ENCODE measurements at regions not wholly inside any gene's neighbourhood (a gene's known extent, or its start where the extent isn't known, plus 50 kb on each side); places are given as distances from the start of the nearest gene placed in this dataset.

DNA sequence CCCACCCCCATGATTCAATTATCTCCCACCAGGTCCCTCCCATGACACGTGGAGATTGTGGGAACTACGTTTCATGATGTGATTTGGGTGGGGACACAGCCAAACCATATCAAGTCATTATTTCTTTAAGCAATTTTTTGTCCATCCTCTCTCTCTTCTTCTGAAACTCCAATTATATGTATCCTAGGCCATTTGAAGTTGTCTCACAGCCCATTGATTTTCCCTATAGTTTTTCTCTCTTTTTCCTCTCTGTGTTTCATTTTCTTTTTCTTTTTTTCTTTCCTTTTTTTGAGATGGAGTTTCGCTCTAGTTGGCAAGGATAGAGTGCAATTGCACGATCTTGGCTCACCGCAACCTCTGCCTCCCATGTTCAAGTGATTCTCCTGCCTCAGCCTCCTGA lies 101.9 kb upstream of the CXCL14 start:
- Histone ChIP-seq H3K27me3 (ENCODE audit: control insufficient read depth in 4 of 4, insufficient read depth in 4 of 4, low read length in 3 of 4) (peaks cover 0 to 4% (median under 1%) of the 10 kb centered on the region in 4 donors), H3K4me3 (ENCODE audit: low read depth in 1 of 3, low read length in 3 of 3) (no peak overlapping the region), H3K9me3 (ENCODE audit: control insufficient read depth in 4 of 4, low read length in 3 of 4) (peaks cover 0 to 15% (median 6%) of the 10 kb centered on the region in 4 donors), H3K36me3 (ENCODE audit: control insufficient read depth in 4 of 4, insufficient read depth in 3 of 4, low read depth in 1 of 4, low read length in 3 of 4) (no peaks in the 10 kb centered on the region), H3K4me1 (ENCODE audit: control insufficient read depth in 4 of 4, insufficient read depth in 4 of 4, low read length in 3 of 4) (no peaks in the 10 kb centered on the region), H3K9ac (ENCODE audit: low read depth in 1 of 2, low read length in 2 of 2) (no peak overlapping the region), H3K27ac (ENCODE audit: low read depth in 1 of 2, low read length in 2 of 2) (no peak overlapping the region)
- TF ChIP-seq RXRA (IDR thresholded peaks at IDR 0.05) = no peak
- no peak for TF ChIP-seq RAD21 (IDR thresholded peaks at IDR 0.05)
- no peak for TF ChIP-seq NR2F2 (IDR thresholded peaks at IDR 0.05)
- no peak for TF ChIP-seq FOXA1 (IDR thresholded peaks at IDR 0.05)
- no peak for TF ChIP-seq FOXA2 (IDR thresholded peaks at IDR 0.05)
- TF ChIP-seq, protein P1, sequence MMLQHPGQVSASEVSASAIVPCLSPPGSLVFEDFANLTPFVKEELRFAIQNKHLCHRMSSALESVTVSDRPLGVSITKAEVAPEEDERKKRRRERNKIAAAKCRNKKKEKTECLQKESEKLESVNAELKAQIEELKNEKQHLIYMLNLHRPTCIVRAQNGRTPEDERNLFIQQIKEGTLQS (IDR thresholded peaks at IDR 0.05) = no peak
- TF ChIP-seq, protein P2, sequence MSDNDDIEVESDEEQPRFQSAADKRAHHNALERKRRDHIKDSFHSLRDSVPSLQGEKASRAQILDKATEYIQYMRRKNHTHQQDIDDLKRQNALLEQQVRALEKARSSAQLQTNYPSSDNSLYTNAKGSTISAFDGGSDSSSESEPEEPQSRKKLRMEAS (IDR thresholded peaks at IDR 0.05) = no peak
- no peak for TF ChIP-seq YY1 (IDR thresholded peaks at IDR 0.05)
- TF ChIP-seq TAF1 (conservative IDR thresholded peaks at IDR 0.05) = no peak
- TF ChIP-seq GABPA (IDR thresholded peaks at IDR 0.05 in 1 of 2, conservative IDR thresholded peaks at IDR 0.05 in 1 of 2) = no peak
- no peak for TF ChIP-seq JUND (IDR thresholded peaks at IDR 0.05)
- TF ChIP-seq, protein P3, sequence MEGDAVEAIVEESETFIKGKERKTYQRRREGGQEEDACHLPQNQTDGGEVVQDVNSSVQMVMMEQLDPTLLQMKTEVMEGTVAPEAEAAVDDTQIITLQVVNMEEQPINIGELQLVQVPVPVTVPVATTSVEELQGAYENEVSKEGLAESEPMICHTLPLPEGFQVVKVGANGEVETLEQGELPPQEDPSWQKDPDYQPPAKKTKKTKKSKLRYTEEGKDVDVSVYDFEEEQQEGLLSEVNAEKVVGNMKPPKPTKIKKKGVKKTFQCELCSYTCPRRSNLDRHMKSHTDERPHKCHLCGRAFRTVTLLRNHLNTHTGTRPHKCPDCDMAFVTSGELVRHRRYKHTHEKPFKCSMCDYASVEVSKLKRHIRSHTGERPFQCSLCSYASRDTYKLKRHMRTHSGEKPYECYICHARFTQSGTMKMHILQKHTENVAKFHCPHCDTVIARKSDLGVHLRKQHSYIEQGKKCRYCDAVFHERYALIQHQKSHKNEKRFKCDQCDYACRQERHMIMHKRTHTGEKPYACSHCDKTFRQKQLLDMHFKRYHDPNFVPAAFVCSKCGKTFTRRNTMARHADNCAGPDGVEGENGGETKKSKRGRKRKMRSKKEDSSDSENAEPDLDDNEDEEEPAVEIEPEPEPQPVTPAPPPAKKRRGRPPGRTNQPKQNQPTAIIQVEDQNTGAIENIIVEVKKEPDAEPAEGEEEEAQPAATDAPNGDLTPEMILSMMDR (IDR thresholded peaks at IDR 0.05; ENCODE audit: low read depth, low read length, missing input control) = no peak
- no peak for TF ChIP-seq HNF4G (IDR thresholded peaks at IDR 0.05)
- no peak for TF ChIP-seq EGR1 (IDR thresholded peaks at IDR 0.05; ENCODE audit: low read depth in 2 of 2)
- DNase-seq (ENCODE audit: low spot score) = no peak
- 86% methylated on average over 5 of the region's 5 CpGs for WGBS

DNA sequence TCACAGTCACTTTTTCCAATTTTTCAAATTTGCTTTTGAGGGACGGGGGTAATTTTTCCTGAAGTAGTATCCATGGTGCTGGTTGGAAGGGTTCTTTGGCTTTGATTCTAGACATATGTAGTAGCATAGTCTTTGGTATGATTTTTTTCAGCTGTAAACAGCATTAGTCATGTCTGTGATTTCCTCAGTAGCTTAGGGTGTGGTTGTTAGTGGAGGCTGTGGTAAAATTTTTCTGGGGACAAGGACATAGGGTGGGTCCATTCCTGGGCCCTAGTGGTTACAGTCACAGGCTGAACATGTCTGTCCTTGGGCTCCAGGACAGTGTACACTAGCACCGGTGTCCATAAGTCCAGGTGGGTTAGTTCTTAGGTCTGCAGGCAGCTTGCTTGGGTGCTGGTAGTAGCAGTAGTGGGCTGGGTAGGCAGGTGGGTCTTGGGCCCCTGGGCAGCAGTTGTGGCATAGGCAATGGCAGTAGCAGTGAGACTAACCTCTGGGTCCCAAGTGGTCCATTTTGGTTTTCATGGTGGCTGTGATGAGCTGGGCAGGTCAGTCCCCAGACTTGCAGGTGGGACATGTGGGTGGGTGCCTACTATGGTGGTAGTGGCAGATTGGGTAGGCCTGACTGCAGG lies 100.0 kb upstream of the CXCL14 start:
- H3K4me1 ChIP-seq (ENCODE audit: control insufficient read depth in 4 of 4, insufficient read depth in 4 of 4, low read length in 3 of 4) = no peaks in the 10 kb centered on the region

More for the DNA sequence above, 100.0 kb upstream of the CXCL14 start:
- H3K9me3 ChIP-seq (ENCODE audit: control insufficient read depth in 4 of 4, low read length in 3 of 4) = peaks cover 0 to 15% (median 6%) of the 10 kb centered on the region in 4 donors
- H3K9ac ChIP-seq (ENCODE audit: low read depth in 1 of 2, low read length in 2 of 2) = no peak overlapping the region
- H3K4me3 ChIP-seq (ENCODE audit: low read depth in 1 of 3, low read length in 3 of 3) = no peak overlapping the region
- no peak overlapping the region for H3K27ac ChIP-seq (ENCODE audit: low read depth in 1 of 2, low read length in 2 of 2)
- TF ChIP-seq, protein P3 (IDR thresholded peaks at IDR 0.05; ENCODE audit: low read depth, low read length, missing input control) = no peak
- TF ChIP-seq JUND (IDR thresholded peaks at IDR 0.05) (no peak), NR2F2 (IDR thresholded peaks at IDR 0.05) (no peak), EGR1 (IDR thresholded peaks at IDR 0.05; ENCODE audit: low read depth in 2 of 2) (no peak), RXRA (IDR thresholded peaks at IDR 0.05) (no peak), FOXA2 (IDR thresholded peaks at IDR 0.05) (no peak), HNF4A (conservative IDR thresholded peaks at IDR 0.05) (no peak), GABPA (IDR thresholded peaks at IDR 0.05 in 1 of 2, conservative IDR thresholded peaks at IDR 0.05 in 1 of 2) (no peak), TAF1 (conservative IDR thresholded peaks at IDR 0.05) (no peak), FOXA1 (IDR thresholded peaks at IDR 0.05) (no peak), YY1 (IDR thresholded peaks at IDR 0.05) (no peak), HNF4G (IDR thresholded peaks at IDR 0.05) (no peak), RAD21 (IDR thresholded peaks at IDR 0.05) (no peak), SP1 (IDR thresholded peaks at IDR 0.05) (no peak)
- TF ChIP-seq, protein P1 (IDR thresholded peaks at IDR 0.05) = no peak
- TF ChIP-seq, protein P4, sequence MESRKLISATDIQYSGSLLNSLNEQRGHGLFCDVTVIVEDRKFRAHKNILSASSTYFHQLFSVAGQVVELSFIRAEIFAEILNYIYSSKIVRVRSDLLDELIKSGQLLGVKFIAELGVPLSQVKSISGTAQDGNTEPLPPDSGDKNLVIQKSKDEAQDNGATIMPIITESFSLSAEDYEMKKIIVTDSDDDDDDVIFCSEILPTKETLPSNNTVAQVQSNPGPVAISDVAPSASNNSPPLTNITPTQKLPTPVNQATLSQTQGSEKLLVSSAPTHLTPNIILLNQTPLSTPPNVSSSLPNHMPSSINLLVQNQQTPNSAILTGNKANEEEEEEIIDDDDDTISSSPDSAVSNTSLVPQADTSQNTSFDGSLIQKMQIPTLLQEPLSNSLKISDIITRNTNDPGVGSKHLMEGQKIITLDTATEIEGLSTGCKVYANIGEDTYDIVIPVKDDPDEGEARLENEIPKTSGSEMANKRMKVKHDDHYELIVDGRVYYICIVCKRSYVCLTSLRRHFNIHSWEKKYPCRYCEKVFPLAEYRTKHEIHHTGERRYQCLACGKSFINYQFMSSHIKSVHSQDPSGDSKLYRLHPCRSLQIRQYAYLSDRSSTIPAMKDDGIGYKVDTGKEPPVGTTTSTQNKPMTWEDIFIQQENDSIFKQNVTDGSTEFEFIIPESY (IDR thresholded peaks at IDR 0.05) = no peak
- TF ChIP-seq, protein P5, sequence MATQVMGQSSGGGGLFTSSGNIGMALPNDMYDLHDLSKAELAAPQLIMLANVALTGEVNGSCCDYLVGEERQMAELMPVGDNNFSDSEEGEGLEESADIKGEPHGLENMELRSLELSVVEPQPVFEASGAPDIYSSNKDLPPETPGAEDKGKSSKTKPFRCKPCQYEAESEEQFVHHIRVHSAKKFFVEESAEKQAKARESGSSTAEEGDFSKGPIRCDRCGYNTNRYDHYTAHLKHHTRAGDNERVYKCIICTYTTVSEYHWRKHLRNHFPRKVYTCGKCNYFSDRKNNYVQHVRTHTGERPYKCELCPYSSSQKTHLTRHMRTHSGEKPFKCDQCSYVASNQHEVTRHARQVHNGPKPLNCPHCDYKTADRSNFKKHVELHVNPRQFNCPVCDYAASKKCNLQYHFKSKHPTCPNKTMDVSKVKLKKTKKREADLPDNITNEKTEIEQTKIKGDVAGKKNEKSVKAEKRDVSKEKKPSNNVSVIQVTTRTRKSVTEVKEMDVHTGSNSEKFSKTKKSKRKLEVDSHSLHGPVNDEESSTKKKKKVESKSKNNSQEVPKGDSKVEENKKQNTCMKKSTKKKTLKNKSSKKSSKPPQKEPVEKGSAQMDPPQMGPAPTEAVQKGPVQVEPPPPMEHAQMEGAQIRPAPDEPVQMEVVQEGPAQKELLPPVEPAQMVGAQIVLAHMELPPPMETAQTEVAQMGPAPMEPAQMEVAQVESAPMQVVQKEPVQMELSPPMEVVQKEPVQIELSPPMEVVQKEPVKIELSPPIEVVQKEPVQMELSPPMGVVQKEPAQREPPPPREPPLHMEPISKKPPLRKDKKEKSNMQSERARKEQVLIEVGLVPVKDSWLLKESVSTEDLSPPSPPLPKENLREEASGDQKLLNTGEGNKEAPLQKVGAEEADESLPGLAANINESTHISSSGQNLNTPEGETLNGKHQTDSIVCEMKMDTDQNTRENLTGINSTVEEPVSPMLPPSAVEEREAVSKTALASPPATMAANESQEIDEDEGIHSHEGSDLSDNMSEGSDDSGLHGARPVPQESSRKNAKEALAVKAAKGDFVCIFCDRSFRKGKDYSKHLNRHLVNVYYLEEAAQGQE (IDR thresholded peaks at IDR 0.05) = no peak
- TF ChIP-seq, protein P2 (IDR thresholded peaks at IDR 0.05) = no peak
- H3K36me3 ChIP-seq (ENCODE audit: control insufficient read depth in 4 of 4, insufficient read depth in 3 of 4, low read depth in 1 of 4, low read length in 3 of 4) = no peaks in the 10 kb centered on the region
- peaks cover 0 to 4% (median under 1%) of the 10 kb centered on the region in 4 donors for H3K27me3 ChIP-seq (ENCODE audit: control insufficient read depth in 4 of 4, insufficient read depth in 4 of 4, low read length in 3 of 4)
- no peak for DNase-seq (ENCODE audit: low spot score)
- 87% methylated on average over 2 of the region's 2 CpGs for WGBS

Measured in liver (tissue), 8 donors.